GM12891 (cell line): ENCODE measurements at regions not wholly inside any gene's neighbourhood (a gene's known extent, or its start where the extent isn't known, plus 50 kb on each side); places are given as distances from the start of the nearest gene placed in this dataset.

Source experiments
- PAX5 ChIP-seq: IDR thresholded peaks from 2 replicates; pipeline ENCODE4 v1.6.1; 2011; ENCODE audit warnings: low read length, moderate library complexity, mild to moderate bottlenecking; ENCODE audit not compliant: insufficient read depth, severe bottlenecking
- POLR2A ChIP-seq: IDR thresholded peaks from 2 replicates; pipeline ENCODE4 v1.6.1; 2011; ENCODE audit warnings: low read depth, low read length, control low read depth
- POLR2AphosphoS5 ChIP-seq: IDR thresholded peaks from 2 replicates; pipeline ENCODE4 v1.6.1; 2011; ENCODE audit warnings: low read depth, low read length, control low read depth
- POU2F2 ChIP-seq: IDR thresholded peaks from 2 replicates; pipeline ENCODE4 v1.6.1; 2011; ENCODE audit warnings: low read depth, mild to moderate bottlenecking, control low read depth, low read length, moderate library complexity
- SPI1 ChIP-seq: IDR thresholded peaks from 2 replicates; pipeline ENCODE4 v1.6.1; 2011; ENCODE audit warnings: low read depth, low read length, control low read depth
- TAF1 ChIP-seq: IDR thresholded peaks from 2 replicates; pipeline ENCODE4 v1.6.1; 2011; ENCODE audit warnings: low read depth, low read length, control low read depth

DNA sequence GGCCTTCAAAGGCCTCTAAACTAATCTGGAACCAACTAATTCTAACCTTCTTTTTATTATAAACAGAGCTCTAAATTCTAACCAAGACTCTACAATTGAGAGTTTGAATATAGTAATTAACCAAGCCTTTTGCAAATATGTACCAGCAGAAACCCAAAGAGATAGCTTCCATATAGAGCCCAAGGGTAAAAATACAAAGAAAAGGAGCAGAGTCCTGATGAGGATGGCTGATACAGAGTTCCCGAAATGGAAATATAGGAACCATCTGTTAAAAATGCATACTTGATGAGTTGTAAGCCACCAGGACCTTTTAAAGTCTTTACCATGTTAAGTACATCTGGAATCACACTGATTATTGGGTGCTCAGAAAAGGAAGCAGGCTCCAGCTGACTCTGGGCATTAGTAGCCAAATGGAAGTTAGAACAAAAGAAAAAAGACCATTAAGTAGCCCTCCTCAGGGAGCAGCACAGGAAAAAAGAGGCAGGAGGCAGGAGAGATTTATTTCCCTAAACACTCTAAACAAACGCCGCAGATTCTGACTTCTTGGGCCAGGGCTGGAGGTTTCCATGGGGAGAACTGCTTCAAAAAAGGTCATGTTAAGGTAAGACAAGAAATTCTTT is 463.1 kb upstream of the FAT3 start:
- TF ChIP-seq POLR2A (no peak), TAF1 (no peak), POLR2AphosphoS5 (no peak), PAX5 (no peak), SPI1 (no peak), POU2F2 (no peak)
